Activated B cell treated with CpG ODN at 0.5 μM for 24 hours (primary cell): ENCODE measurements at regions not wholly inside any gene's neighbourhood (a gene's known extent, or its start where the extent isn't known, plus 50 kb on each side); places are given as distances from the start of the nearest gene placed in this dataset.

ENCODE experiments used
- ATAC-seq: fragments of 200-7000 bp; cut with Tn5 transposase; one replicate; pipeline ENCODE4 v1.10.0; 2021; ENCODE audit warnings: low read depth, mild to moderate bottlenecking, moderate library complexity
- CTCF ChIA-PET: fragments of 350-600 bp; sonication (Branson Sonifier 250); formaldehyde crosslinking; loops from one replicate; lab custom pipeline; 2021; ENCODE audit warnings: antibody characterized with exemption; lab: Charles Lee
- POLR2A ChIA-PET: fragments of 350-600 bp; sonication (Branson Sonifier 250); formaldehyde crosslinking; loops from one replicate; lab custom pipeline; 2021; ENCODE audit warnings: antibody characterized with exemption; lab: Charles Lee
- DNase-seq: peaks from one replicate; pipeline ENCODE4 v3.0.0; 2022
- H3K27ac Mint-ChIP-seq: one replicate; pipeline ENCODE4 v1.8.0; 2020; ENCODE audit warnings: mixed read lengths
- H3K27me3 Mint-ChIP-seq: one replicate; pipeline ENCODE4 v1.8.0; 2021; ENCODE audit warnings: mixed read lengths
- H3K36me3 Mint-ChIP-seq: one replicate; pipeline ENCODE4 v1.8.0; 2021; ENCODE audit warnings: low read depth, mixed read lengths
- H3K4me1 Mint-ChIP-seq: one replicate; pipeline ENCODE4 v1.8.0; 2021; ENCODE audit warnings: mixed read lengths
- H3K4me3 Mint-ChIP-seq: one replicate; pipeline ENCODE4 v1.8.0; 2020; ENCODE audit warnings: mild to moderate bottlenecking, mixed read lengths
- H3K9me3 Mint-ChIP-seq: one replicate; pipeline ENCODE4 v1.8.0; 2020; ENCODE audit warnings: mixed read lengths
- intact Hi-C: fragments of 100-400 bp; cut with micrococcal nuclease; formaldehyde crosslinking; loops from one replicate; pipeline ENCODE4 v1.15.1; 2024
- TF ChIP-seq, protein P1 (sequence below): fragments of 200-600 bp; IDR thresholded peaks from one replicate; pipeline ENCODE4 v1.8.0; 2022; ENCODE audit warnings: antibody characterized with exemption, mild to moderate bottlenecking

DNA sequence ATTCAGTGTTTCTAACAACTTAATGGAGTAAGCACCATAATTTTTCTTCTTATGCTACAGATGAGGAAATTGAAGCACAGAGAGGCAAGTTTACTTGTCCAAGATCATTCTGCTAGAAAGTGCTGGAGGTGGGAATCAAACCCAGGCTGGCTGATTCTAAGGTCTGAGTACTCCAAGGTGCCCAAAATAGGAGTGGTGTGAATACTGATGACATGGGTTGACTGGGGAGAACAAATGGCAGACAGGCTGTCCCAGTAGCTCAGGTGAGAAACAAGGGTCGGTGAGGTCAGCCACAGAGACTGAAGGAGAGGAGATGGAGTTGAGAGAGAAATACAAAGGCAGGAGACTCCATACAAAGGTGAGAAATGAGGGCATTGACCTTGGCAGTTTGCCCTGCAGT is 144.5 kb upstream of the EGFLAM start:
- ChIA-PET CTCF (no interaction called here), POLR2A (no interaction called here)
- TF ChIP-seq, protein P1, sequence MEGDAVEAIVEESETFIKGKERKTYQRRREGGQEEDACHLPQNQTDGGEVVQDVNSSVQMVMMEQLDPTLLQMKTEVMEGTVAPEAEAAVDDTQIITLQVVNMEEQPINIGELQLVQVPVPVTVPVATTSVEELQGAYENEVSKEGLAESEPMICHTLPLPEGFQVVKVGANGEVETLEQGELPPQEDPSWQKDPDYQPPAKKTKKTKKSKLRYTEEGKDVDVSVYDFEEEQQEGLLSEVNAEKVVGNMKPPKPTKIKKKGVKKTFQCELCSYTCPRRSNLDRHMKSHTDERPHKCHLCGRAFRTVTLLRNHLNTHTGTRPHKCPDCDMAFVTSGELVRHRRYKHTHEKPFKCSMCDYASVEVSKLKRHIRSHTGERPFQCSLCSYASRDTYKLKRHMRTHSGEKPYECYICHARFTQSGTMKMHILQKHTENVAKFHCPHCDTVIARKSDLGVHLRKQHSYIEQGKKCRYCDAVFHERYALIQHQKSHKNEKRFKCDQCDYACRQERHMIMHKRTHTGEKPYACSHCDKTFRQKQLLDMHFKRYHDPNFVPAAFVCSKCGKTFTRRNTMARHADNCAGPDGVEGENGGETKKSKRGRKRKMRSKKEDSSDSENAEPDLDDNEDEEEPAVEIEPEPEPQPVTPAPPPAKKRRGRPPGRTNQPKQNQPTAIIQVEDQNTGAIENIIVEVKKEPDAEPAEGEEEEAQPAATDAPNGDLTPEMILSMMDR, result no peak
- Mint-ChIP-seq H3K4me1 (no peaks in the 10 kb centered on the region), H3K27me3 (peaks cover 3% of the 10 kb centered on the region), H3K36me3 (no peaks in the 10 kb centered on the region), H3K9me3 (no peaks in the 10 kb centered on the region), H3K27ac (no peak overlapping the region), H3K4me3 (no peak overlapping the region)
- intact Hi-C loops, result no loop called here
- ATAC-seq (no peak), DNase-seq (no peak)

DNA sequence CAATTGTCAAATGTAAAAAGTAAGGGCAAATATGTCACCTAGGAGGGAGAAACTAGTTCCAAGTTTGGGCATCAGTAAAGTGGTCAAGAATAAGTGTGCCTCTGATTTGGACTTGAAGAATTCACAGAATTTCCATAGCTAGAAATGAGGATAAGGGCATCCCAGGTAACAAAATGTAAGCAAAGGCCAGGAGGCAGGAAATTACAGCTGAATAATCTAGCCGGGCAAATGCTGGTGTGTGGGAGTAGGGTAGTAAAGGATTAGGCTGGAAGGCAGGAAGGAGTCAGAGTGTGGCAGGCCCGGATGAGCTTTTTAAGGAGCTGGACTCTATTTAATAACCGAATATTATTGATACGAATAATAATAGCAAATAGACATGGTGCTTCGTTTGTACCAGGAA is 144.9 kb upstream of the EGFLAM start:
- ATAC-seq (no peak), DNase-seq (no peak)
- ChIA-PET CTCF (no interaction called here), POLR2A (no interaction called here)
- Mint-ChIP-seq H3K27ac (no peak overlapping the region), H3K9me3 (no peaks in the 10 kb centered on the region), H3K4me1 (no peaks in the 10 kb centered on the region), H3K4me3 (no peak overlapping the region), H3K36me3 (no peaks in the 10 kb centered on the region), H3K27me3 (peaks cover 3% of the 10 kb centered on the region)
- intact Hi-C loops, result no loop called here
- TF ChIP-seq, protein P1, result no peak

DNA sequence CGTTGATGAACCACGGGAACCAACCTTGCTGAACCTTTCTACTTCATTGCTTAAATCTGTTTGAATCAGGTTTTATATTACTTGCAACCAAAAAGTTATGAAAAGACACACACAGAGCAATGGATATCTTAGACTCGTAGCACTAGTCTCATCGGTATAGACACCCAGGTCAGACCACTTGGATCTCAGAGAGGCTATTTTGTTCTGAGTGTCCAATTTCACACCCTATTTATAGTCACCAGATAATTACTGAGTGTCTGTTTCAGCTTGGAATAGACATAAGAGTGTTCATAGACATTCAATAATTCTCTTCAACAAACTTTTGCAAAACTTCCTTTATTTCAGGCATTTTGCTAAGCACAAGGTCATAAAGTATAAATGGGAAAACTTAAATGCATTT is 145.4 kb upstream of the EGFLAM start:
- TF ChIP-seq, protein P1, result no peak
- Mint-ChIP-seq H3K27me3 (no peaks in the 10 kb centered on the region), H3K4me1 (no peaks in the 10 kb centered on the region), H3K36me3 (no peaks in the 10 kb centered on the region), H3K9me3 (no peaks in the 10 kb centered on the region), H3K27ac (no peak overlapping the region), H3K4me3 (no peak overlapping the region)
- intact Hi-C loops, result no loop called here
- ATAC-seq (no peak), DNase-seq (no peak)
- POLR2A ChIA-PET, result no interaction called here
- CTCF ChIA-PET, result no interaction called here

DNA sequence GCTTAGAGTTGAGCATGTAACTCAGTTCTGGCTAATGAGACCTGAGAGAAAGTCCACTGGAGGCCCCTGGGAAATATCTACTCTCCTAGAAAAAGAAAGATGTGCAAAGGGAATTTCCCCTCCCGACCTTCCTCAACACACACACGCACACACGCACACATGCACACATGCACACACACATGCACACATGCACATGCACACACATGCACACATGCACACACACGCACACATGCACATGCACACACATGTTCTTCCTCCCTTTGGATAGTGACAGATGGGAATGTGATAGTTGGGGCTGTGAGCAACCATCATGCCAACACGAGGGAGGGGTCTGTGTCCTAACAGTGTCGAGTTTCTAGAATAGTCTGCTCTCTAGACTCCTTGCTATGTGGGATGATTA is 148.2 kb upstream of the EGFLAM start:
- no peak overlapping the region for H3K4me3 Mint-ChIP-seq
- ATAC-seq (no peak), DNase-seq (no peak)
- ChIA-PET POLR2A (no interaction called here), CTCF (no interaction called here)
- peaks cover 3% of the 10 kb centered on the region for H3K27me3 Mint-ChIP-seq
- H3K4me1 Mint-ChIP-seq, result no peaks in the 10 kb centered on the region
- TF ChIP-seq, protein P1, result no peak
- intact Hi-C loops, result no loop called here
- H3K27ac Mint-ChIP-seq, result no peak overlapping the region
- H3K36me3 Mint-ChIP-seq, result no peaks in the 10 kb centered on the region
- H3K9me3 Mint-ChIP-seq, result no peaks in the 10 kb centered on the region

DNA sequence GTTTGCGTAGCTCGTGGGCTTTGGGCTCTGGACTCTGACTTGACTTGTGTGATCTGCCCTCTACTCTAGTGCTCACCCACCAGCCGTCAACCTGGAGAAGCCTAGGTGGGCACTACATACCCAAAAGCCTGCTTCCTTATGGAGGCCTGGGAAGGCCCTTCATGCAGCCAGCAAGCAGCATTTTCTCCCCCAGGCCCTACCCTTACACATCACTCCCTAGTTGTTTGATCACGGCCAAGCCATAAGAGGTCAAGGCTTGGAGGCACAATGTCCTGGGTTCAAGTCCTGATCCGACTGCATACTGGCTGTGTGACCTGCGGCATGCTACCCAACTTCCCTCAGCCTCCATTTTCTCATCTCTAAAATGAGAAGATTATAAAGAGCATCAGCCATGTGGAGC is 151.3 kb upstream of the EGFLAM start:
- TF ChIP-seq, protein P1, result no peak
- no peaks in the 10 kb centered on the region for H3K9me3 Mint-ChIP-seq
- H3K4me1 Mint-ChIP-seq, result no peaks in the 10 kb centered on the region
- no peak overlapping the region for H3K4me3 Mint-ChIP-seq
- no peaks in the 10 kb centered on the region for H3K36me3 Mint-ChIP-seq
- H3K27ac Mint-ChIP-seq, result no peak overlapping the region
- DNase-seq (no peak), ATAC-seq (no peak)
- CTCF ChIA-PET, result no interaction called here
- POLR2A ChIA-PET, result no interaction called here
- intact Hi-C loops, result no loop called here
- peaks cover 3% of the 10 kb centered on the region for H3K27me3 Mint-ChIP-seq
